GM18951 (cell line): ENCODE measurements at regions not wholly inside any gene's neighbourhood (a gene's known extent, or its start where the extent isn't known, plus 50 kb on each side); places are given as distances from the start of the nearest gene placed in this dataset.

Source experiments
- POLR2A ChIP-seq: IDR thresholded peaks from 4 replicates; pipeline ENCODE4 v1.6.1; 2011; ENCODE audit warnings: mild to moderate bottlenecking; ENCODE audit not compliant: insufficient read length, insufficient read depth; ENCODE audit errors: extremely low read depth
- in situ Hi-C: fragments of 300-500 bp; cut with MboI; formaldehyde crosslinking; loops from one replicate; pipeline ENCODE4 v1.12.0; 2022; ENCODE audit warnings: low sequenced_read_pairs, mixed read lengths, inconsistent platforms; ENCODE audit not compliant: unreplicated experiment

GRCh38 chr4:20302336-20302735 lies 50.6 kb downstream of the SLIT2 start:
- in situ Hi-C loops: no loop called here

DNA sequence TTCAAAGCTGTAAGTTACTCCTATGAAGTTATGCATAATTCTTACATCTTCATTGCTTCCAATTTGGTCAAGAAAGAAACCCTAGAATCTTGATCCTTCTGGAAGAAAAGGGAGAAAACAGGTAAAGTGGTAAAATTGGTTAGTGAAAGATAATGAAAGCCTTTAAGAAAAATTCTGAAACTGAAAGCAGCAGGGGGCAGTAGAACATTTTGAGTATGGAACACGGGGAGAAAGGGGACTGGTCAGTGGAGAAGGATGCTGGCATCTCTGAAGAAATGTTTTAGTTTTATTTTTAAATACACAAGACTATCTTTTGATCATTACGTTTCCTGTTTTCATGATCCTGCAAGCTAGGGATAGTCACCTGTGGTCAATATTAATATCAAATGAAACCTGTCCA lies 54.3 kb downstream of the SLIT2 start:
- TF ChIP-seq POLR2A: no peak
- in situ Hi-C loops: no loop called here

More at GRCh38 chr4:20302336-20302735, 50.6 kb downstream of the SLIT2 start:
- no peak for TF ChIP-seq POLR2A

DNA sequence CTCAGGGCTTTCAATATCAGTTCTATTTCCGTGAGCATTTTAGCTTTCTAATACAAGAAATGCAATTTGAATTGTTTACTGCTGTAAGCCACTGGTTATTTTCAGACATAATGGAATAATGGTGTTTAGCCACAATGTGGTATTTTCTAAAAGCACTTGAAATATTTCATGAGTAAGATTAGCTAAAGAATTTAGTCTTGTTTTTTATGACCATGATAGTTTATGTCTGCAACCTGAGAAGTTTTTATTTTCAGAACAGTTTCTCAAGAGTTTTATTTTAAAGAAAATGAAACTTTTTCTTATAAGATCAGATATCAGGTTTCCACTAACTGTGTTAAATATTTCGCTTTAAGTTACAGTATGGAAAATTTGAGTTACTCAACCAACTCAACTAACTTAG lies 60.2 kb downstream of the SLIT2 start:
- TF ChIP-seq POLR2A: no peak
- in situ Hi-C loops: no loop called here

- in situ Hi-C loops: no loop called here
- no peak for TF ChIP-seq POLR2A
These were observed 61.7 kb downstream of the SLIT2 start for GRCh38 chr4:20313237-20314030.

DNA sequence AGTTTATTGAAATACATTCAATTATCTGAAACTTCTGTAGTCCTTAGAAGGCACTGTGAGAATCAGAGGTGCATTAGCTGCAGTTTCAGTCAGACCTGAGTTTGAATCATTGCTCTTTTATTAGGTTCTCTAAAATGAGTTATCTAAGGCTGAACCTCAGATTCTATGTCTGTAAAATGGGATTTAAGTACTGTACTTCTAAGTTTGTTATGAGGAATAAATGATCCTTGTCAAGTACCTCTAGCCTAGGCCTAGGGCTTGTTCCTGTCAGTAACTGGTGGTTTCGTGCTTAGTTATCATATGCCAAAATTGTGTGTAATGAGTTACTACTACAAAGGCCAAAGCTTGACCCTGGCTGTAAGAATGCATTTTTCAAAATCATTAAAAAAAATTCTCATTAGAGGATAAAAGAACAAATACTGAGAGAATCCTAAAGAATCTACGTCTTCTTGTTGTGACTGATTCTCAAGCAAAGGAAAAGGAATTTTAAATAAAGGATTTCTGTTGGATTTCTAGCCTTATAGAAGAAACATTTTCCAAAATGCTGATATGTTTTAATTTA lies 65.8 kb downstream of the SLIT2 start:
- in situ Hi-C loops: no loop called here
- TF ChIP-seq POLR2A: no peak

DNA sequence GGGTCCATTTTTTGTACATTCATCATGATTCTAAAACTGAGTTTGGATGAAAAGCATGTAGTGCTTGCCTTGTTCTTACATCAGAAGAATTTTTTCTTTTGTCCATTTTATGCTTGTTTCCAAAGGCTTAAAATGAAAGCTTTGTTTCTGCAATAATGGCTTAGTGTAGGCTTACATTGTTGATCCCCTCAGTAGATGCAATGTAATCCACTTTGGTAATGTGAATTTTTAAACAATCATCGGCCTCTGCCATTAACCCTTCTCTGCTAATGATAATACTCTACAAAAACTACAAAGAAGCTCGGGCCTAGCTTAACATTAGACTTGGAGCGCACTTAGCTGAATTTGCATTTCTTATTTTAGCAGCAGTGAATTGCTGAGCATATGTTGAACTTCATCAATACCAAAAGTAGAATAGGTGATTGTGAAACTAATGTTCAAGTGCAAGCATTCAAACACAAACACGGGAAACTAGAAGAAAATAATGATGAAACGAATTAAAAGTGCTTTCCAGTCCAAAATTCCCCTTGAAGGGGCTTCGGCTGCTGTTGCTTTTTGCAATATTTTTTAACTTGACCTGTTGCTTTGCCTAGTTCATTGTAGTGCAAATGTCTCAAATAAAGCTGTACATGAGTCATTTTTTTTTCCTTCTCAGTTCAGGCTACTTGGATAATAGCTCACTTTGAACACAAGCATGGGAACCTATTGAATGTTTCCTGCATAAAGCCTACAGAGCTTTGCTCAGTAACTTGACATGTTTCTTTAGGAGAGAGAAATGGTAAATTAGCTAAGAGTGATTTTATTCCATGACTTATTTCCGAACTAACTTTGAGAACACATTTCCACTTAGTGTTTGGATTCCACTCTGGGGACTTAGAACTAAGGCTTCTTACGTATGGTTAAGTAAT lies 66.5 kb downstream of the SLIT2 start:
- in situ Hi-C loops: no loop called here
- TF ChIP-seq POLR2A: no peak

DNA sequence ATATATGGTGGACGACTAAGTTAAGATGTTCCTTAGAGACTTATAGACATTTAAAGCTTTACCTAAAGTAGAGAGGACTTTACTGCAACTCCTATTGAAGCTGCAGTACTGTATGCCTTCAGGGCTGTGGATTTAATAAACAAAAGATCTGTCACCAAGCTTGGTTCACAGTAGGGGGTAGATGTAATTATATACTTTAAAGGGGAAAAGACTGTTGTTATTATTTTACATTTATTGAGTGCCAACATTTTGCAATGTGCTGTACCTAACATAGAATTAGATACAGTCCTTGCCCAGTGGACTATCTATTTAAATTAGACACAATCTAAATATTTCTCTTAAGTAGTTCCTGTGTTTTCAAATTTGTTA lies 67.2 kb downstream of the SLIT2 start:
- in situ Hi-C loops: no loop called here
- TF ChIP-seq POLR2A: no peak

- TF ChIP-seq POLR2A: no peak
- in situ Hi-C loops: no loop called here
These were observed 68.3 kb downstream of the SLIT2 start for GRCh38 chr4:20319825-20320612.

- no peak for TF ChIP-seq POLR2A
- in situ Hi-C loops: no loop called here
These were observed 72.3 kb downstream of the SLIT2 start for GRCh38 chr4:20323991-20324390.

GRCh38 chr4:20326460-20326859 lies 74.8 kb downstream of the SLIT2 start:
- no peak for TF ChIP-seq POLR2A

DNA sequence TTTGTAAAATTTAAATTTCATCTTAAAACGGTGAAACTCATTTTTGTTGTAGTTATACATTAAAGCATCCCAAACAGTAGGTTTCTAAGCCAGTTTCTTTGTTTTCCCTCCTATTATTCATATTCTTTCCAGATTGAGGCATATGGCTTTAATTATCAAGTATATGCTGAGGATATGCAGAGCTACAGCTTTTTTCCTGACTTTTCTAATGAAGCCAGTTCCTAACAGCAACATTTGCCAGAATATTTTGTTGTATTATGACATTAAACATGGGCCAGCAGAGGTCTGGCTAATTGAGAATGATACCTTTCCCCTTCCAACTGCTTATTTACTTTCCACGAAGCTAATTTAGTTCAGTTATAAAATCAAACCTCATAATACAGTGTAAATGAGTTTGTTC lies 75.3 kb downstream of the SLIT2 start:
- no peak for TF ChIP-seq POLR2A

More at GRCh38 chr4:20326460-20326859, 74.8 kb downstream of the SLIT2 start:
- in situ Hi-C loops: no loop called here

DNA sequence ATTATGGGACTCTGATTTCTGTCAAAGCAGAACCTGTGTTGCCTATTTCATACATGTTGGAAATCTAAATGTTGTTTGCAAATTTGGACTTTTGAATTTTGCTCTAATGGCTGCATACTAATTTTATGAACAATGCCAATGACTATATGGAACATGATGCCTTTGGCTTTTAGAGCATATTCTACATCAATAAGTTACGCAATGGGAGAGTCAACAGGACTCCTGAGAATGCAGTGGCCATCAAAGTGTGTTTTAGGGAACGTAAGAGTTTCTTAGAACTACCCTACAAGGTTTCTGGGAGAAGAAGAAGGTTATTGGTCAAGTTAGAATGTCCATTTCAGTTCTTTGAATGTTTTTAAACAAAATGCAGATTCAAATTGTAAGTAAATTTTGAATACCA lies 76.1 kb downstream of the SLIT2 start:
- in situ Hi-C loops: no loop called here
- no peak for TF ChIP-seq POLR2A

More for the DNA sequence above, 75.3 kb downstream of the SLIT2 start:
- in situ Hi-C loops: no loop called here

DNA sequence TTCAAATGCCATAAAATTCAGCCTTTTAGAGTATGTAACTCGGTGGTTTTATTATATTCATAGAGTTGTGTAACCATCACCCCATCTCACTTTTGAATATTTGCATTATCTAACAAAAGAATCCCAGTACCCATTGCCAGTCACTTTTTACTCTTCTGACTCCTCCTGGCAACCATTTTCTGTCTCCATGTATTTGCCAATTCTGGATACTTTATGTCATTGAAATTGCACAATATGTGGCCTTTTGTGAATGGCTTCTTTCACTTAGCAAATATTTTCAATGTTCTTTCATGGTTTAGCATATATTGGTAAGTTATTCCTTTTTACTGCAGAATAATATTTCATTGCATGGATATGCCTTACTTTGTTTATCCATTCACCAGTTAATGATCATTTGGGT lies 79.9 kb downstream of the SLIT2 start:
- TF ChIP-seq POLR2A: no peak
- in situ Hi-C loops: no loop called here
